ENCODE measurements at regions not wholly inside any gene's neighbourhood (a gene's known extent, or its start where the extent isn't known, plus 50 kb on each side); places are given as distances from the start of the nearest gene placed in this dataset.

DNA sequence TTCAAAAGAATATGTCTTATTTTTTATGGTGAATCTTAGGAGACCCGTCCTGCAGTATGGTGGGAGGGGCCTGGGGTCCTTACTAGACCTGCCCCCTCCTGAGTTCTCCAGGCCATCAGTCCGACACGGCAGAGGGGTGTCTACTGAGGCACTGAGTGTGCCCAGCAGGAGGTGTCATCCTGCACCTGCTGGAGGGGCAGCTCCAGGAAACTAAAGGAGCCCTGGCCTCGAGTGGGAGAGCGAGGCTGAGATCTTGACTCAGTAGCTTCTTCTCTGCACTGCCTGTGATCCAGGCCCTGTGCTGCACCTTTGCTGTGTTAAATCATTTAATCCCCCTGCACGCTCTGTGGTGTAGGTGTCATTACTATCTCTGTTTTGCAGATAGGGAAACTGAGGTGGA is 587.7 kb downstream of the PTPRU start:
- no peak for DNase-seq

DNA sequence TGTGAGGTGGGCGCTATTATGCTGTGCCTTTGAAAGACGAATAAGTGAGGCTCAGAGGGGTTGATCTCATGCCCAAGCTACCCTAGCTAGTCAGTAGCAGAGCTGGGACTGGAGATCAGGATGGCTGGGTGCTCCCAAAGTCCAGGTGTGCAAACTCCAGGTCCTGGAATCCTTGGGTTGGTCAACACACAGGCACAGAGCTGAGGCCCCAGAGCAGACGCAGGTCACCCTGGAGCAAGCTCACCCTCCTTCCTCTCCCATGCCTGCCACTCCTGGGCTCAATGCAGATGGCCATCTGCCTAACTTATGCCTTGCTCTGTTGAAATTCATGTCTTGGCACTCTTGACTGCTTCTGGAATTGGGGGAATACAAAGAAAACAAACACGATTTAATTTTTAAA is 587.2 kb downstream of the PTPRU start:
- DNase-seq: no peak

DNA sequence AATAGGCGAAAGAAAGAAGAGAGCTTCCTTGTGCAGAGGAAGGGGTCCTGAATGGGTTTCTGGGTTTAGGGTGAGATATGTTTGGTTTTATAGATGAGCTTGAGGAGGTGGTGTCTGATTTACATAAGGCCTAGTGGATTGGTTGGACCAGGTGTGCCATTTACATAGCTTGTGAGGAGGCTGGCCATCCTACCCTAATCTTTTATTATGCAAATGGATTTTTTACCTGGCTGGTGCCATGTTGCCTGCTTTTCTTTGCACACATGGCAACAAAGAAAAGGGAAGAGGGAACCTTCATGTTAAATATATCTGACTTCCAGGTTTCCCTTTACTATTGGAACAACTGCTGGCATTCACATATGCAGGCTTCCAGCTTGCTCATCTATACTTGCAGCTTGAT is 585.3 kb downstream of the PTPRU start:
- DNase-seq: no peak

DNA sequence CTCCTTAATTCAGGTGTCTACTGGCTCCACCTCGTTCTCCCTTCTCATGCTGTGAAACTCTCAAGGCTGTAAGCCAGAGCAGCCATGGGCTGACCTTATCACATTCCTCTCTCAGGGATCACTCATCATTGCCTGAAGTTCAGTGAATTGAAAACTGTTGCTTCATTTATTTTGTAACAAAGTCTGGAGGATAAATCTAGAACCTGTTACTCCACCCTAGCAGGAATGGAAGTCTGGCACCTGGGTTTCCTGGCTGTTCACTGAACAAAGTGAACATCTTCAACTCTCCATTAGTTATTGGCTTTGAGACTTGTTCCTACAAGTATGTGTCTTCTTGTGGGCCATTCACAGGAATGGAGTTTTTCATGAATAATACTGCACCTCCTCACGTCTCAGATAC is 584.1 kb downstream of the PTPRU start:
- DNase-seq: no peak

DNA sequence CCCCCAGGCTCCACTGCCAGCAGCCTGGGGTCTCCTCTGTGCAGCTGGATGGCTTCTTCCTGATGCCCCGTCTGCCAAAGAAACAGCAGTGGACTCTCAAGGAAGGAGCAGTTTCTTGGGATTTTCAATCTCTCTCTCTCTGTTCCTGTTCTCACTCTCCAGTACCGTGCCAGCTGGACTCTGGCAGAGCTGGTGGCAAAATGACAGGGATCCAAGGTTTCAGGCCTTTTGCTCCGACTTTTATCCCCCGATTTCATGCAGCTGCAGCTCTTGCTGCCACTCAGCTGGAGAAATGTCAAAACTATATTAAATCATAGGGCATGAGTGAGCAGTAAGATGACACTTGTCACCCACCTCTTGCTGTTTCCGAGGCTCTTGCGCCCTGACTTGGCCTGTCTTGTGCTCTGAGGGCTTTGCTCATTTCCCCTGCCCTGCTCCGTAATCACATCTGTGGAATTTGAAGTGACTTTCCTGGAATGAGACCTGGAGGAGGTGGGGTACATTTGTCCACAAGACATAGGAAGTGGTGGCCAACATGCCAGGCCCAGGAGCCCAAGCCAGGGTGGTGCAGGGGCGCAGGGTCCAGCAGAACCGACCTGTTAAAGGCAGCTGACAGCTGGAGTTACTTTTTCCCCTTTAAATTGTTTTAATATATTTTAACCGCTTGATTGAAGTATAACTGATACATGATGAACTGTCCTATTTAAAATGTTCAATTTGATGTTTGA is 576.2 kb downstream of the PTPRU start:
- no peak for DNase-seq

DNA sequence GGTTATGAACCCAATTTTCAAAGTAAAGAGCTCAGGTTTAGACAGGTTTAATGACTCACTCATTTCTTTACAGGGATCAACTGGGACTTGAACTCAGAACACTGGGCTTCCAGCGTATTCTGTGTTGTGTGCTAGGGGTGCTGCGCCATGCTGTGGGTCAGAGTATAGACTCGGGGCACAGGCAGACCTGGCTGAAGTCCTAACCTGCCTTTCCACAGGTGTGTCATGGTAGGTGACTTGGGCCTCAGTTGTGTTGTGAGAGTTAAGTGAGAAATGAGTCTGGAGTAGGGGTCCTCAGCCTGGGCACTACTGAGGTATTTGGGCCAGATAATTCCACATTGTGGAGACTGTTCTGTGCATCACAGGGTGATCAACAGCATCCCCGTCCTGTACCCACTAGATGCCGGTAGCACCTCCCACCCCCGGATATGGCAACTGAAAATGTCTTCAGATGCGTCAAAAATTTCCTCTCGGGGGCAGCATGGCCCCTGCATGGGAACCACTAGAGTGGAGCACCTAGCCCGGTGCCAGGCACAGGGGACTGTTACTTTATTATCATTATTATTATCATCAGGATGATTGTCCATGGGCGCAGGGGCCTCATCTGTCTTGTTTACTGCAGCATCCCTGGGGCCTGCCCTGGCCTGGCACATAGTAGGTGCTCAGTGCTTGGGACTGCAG is 575.5 kb downstream of the PTPRU start:
- DNase-seq: no peak

DNA sequence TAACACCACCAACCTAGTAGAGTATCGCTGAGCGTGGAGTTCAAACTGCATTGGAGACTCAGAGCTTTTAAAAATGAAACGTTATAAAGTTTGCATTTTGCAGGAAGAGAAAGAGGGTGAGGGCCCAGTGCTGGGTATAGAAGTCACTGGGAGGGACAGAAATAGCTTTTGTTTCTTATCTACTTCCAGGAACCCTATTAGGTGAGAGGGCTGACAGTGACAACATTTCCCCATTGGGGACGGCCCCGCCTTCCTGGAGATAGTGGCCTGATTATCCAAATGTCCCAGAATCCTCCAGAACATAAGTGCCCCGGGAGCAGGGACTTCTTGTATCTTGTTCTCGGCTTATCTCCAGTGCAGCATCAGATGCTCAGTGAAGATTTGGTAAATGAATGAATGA is 574.9 kb downstream of the PTPRU start:
- DNase-seq: no peak

DNA sequence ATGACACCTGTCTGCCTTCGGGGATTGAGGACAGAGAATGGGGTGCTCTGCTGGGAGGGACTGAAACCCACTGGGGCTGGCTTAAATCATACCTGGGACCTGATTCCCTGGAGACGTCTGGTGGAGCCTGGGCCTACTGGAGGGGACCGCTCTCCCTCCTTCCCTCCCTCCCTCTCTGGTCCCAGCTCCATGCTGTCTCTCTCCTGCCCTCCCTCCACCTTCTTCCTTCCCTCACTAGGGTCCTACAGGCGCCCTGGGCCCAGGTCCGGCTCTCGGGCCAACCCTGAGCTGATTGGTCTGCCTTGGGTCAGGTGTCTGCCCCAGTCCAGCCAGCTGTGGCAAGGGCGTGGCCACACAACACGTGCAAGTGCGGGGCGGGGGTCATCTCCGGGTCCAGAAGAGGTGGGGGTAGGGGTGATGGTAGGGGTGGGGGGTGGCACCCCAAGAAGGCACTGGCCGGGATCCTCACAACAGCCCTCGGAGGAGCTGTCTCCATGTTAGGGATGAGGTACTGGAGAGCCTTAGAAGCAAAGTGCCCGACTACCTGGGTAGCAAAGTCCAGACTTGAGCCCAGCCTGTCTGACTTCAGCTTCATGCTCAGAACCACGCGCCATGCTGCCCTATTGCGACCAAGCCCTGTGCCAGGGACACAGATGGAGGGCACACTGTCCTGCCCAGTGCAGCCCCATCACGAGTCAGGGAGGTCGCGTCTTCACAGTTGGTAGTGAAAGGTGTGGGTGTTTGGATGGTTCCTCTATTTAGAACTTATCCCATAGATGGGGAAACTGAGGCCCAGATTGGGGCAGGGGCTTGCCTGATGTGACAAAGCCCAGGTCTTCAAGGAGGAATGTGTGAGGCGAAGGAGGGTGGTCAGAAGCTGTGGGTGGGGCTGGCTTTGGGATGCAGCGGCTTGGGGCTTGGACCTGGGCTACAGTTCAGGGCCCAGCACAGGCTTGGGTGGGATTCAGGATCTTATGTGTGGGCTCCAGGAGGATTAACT is 574.1 kb downstream of the PTPRU start:
- no peak for DNase-seq

DNA sequence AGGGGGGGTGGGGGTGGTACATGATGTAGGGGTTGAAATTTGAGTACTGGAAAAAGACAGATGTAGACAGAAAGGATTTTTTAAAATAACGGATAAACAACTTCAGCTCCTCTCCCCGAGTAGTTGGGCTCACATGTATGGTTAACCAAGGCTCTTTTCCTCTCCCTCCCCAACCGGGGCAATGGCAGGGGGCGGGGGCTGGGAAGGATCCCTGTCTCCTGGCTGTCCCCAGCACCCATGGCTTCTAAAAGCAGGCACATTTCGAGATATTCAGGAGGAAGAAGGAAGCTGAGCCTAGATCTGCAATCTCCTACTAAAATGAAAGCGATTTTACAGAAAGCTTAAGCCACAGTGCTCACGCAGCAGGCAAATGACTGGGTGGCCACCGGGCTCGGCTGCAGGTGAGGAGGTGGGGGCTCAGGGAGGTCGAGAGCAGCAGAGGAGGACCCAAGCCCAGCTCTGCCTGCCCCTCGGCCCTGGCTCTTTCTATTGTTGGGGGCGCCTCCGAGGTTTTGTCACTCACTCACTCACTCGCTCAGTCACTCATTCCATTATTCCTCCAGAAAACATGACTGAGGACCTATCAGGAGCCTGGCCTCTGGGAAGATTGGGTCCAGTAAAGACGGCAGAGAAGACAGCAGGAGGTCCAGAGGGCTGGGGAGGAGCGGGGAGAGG is 573.3 kb downstream of the PTPRU start:
- no peak for DNase-seq

DNA sequence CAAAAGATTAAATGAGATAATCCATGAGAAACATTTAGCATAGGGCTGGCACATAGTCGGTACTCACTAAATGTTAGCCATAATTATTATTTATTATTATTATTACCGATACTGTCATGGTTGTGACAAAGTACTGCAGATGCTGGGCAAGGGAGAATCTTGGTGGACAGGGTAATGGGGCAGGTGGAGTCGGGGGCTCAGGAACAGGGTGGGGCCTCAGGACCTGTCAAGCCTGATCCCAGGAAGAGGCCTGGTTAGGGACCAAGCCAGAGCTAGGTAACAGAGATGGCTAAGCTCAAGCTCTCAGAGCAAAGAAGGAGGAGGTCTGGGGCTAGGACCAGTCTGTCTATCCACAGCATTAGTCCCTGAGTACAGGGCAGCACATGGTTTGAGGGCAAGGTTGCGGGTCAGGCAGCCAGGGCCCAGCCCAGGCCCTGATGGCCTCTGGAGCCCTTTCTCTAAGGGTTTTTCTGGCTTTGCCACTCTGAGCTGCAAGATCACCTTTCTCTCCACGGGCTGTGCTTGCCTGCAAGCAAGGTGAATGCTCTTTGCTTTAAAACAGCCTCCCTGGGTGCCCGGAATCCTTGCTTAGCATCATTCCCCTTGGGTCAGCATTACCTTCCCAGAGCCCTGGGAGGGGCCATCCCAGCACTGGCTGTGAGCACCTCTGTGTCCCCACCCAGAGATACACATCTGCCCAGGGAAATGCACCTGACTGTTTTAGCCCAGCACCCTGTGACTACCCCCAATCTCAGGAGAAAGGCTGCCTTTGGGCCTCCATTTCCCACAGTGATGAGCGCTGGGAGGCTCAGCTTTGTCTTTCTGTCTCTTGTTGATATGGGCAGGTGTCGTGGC is 572.0 kb downstream of the PTPRU start:
- DNase-seq: no peak

DNA sequence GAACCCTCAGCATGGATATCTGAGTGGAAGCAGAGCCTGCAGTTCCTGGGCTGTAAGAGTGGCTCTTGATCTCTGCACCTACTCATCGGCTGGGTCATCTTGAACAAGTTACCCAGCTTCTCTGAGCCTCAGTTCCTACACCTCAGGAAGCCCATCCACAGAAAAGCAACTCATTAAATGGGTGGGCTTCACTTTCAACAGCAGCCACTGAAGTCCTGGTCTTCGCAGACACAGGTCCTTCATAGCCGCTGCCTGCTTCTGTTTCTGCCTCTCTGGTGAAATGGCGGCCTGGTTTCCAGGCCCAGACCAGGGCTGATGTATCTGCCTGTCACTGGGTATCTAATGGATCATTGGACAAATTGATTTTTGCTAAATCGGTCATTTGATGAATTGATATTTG is 571.4 kb downstream of the PTPRU start:
- no peak for DNase-seq

DNA sequence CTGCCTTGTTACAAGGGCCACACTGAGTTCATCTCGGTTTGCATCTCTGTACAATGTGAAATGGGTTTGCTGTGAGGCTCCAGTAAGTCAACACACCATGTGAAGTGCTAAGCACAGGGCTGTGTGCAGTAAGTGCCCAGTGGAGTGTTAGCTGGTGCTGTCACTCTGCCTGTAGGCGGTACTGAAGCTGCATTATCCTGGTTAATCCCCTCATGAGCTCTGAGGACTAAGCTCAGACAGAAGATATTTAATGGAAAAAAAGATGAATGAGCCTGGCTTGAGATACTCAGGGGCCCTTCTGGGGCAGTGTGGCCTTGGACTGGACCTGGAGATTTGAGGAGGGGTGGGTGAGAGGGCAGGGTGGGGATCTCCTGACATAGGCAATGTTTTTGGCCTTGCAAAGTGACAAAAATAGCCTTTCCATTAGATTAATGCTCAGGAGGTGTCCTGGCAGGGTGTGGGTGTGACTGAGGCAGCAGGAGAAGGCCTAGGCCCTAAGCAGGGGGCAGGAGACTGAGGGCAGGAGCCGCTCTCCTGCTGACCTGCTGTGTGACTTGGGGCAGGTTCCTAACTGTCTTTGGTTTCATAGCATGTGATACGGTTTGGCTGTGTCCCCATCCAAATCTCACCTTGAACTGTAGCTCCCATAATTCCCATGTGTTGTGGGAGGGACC is 570.5 kb downstream of the PTPRU start:
- DNase-seq: no peak

DNA sequence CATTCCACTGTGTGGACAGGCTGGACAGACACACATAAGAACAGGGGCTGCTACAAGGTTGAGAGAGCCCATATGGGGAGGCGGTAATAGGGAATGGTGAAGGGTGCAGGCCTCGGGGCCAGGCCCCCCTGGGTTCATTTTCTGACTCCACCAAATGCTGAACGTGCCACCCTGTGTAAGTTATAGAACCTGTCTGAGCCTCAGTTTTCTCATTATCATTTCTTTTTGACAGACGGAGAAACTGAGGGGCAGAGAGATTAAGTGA is 569.5 kb downstream of the PTPRU start:
- DNase-seq: no peak

DNA sequence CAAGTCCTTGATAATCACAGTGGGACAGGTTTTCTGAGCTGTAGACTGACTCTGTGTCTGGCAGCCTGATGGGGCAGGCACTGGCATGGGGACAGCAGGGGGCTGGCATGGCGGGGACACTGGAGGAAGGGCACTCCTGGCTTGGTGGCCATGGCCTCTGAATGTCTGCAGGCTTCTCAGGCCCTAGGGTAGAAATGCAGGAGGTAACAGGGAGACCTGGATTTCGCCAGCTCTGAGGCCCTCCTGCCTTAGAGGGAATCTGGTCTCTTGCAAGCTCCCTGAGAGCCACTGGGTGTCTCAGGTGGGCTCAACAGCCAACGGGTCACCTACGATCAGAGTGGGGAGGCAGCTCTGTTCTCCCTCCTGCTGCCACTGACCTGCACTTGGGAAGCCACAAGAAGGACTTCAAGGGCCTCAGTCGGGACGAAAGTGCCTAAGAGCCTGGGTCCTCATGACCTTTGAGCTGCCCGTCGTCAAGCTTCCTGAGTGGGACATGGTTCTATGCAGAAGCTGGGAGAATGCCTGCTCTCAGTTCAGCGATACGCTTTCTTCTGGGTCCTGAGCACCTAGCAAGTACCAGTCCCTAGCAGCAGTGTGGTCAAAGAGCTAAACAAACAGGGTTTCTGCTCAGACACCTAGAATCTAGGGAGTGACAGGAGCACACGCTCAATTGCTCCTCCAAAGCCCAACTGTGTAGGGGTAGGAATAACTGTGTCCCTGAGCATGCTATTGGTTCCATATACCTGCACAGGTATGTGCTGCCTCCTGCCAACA is 569.0 kb downstream of the PTPRU start:
- DNase-seq: no peak

DNA sequence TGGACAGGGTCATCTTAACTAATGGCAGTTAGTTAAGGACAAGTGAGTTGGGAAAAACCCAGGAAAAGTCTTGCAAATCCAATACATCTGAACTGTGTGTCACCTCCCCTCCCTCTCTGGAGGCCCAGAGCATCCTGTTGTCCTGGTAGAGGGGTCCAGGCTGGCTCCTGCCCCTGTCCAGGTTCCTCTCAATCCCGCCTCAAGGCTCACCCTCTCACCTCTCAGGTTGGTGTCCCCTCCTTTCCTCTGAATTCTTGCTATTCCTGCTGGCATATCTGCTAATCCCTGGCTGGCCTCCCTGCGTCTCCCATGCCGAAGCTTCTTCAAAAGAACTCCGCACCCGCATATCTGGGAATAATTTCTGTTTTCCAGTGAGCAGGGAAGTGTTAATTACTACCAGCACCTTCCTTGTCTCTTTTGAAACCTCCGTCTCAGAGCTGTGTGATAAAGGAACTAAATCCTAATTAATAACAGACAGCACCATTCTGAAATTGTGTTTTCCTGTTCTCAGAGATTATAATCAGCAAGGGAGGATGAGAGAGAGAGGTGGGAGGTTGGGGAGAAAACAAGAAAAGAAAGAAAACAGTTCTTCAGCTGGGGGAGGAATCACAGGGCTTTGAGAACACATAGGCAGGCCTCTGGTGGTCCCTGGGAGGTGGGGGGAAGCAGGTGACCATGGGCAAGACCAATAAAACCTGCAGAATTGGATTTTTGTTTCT is 568.0 kb downstream of the PTPRU start:
- DNase-seq: no peak

DNA sequence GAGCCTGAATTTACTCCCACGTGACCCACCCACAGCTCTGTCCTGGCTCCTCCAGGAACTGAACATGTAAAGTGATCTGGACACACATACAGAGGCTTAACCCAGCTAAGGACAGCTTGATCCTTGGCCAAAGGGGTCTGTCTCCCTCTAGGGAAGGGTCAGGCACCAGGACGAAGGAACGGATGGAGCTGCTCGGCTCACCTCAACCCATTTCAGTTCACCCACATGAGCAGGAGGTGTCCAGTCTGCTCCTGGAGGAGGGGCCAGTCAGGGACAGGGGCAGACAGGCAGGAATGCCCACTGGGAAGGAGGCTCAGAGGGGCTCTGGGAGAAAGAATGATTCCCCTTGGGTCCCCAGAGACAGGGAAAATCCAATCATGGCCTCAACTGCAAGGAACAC is 567.2 kb downstream of the PTPRU start:
- no peak for DNase-seq

DNA sequence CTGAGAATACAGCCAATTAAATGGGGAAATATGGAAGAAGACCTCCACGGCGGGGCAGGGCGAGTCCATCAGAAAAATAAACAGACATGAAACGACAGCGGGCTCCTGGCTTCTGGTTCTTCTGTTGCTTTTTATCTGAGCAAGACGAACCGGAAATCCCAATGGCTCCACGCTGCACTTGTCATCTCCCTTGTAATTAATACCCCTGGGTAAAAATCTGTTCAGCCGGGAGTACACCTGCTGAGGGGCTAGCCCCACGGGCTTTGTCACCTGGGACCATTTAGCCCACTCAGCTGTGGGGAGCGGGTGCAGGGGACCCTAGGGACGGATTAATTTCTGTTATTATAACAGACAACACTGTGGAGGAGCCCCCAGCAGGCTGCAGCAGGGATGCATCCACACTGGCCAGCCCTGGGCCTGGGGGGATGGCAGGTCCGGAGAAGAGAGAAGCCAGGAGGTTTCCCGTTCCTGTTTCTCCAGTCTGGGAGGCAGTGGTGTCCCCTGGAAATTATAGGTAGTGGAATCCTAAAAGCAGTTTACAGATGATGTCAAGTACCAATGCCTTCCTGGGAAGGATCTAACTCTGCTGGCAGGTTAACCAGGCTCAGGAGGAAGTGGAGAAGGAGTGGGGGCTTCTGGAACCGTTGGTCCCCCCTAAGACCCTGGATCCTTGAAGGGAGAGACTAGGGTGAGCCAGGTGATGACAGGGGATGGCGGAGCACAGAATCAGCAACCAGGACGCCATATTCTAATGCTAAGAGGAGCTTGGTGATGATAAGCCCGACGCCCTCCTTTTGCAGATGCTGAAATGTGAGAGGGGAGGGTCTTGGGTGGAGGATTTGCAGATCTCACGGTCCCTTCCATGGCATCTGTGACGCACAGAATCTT is 566.1 kb downstream of the PTPRU start:
- no peak for DNase-seq

DNA sequence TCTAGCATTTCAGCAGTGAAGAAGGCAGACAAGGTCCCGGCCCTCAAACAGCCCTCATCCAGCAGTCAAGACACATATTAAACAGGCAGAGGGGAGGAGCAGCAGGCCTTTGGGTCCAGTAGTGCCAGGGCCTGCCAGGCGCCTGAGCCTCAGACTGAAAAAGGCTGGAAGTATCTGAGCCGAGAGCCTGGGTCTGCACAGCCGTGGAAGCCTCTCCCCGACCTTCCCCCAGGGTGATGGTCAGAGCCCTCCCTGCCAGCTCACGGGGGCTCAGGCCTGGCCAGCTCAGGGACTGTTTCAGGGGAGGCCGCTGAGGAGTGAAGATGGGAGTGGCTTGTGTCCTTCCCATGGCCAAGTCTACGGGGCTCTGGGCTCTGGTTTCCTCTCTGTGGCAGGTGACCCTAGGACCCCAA is 565.2 kb downstream of the PTPRU start:
- no peak for DNase-seq

DNA sequence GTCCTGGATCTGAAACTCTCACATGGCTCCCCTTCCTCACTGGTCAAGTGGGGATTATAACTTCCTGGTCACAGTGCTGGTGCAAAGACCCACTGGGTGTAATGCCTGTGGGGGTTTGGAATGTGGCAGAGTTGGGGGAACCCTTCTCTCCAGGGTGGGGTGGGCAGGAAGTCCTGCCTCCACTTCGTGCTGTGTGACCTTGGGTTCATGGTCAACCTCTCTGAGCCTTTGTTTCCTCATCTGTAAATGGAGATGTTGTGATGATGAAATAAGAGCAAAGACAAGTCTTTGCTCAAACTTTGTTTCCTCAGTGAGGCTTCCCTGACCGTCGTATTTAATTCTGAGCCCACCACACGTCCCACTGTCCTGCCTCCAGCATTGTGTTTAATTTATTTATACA is 564.7 kb downstream of the PTPRU start:
- DNase-seq: no peak

Measured in EL (cell line).